DND-41 (cell line): ENCODE measurements at regions not wholly inside any gene's neighbourhood (a gene's known extent, or its start where the extent isn't known, plus 50 kb on each side); places are given as distances from the start of the nearest gene placed in this dataset.
"Not testable (repeated sequence)": the region's sequence is repeated elsewhere in the genome, so short reads cannot be mapped to it uniquely, and the experiment has no call there.

ENCODE experiments used
- ATAC-seq: fragments of 200-7000 bp; cut with Tn5 transposase; 3 replicates; pipeline ENCODE4 v1.9.1; 2021; ENCODE audit warnings: low read depth; ENCODE audit not compliant: insufficient read depth
- DNase-seq: peaks from one replicate; pipeline ENCODE4 v3.0.0-alpha.2; 2020
- H2AFZ ChIP-seq: 2 replicates; pipeline ENCODE4 v1.6.0; 2012; ENCODE audit warnings: low read depth, low read length
- H3K27ac ChIP-seq: 2 replicates; pipeline ENCODE4 v1.5.1; 2012; ENCODE audit warnings: low read length, inconsistent platforms
- H3K27me3 ChIP-seq: fragments of 200-600 bp; sonication (generic); 2 replicates; pipeline ENCODE4 v1.6.0; 2012; ENCODE audit warnings: low read length, mild to moderate bottlenecking, inconsistent platforms; ENCODE audit not compliant: insufficient read depth, poor library complexity
- H3K36me3 ChIP-seq: 2 replicates; pipeline ENCODE4 v1.5.1; 2012; ENCODE audit warnings: low read length, inconsistent platforms; ENCODE audit not compliant: insufficient read depth
- H3K4me1 ChIP-seq: 2 replicates; pipeline ENCODE4 v1.5.1; 2012; ENCODE audit warnings: mild to moderate bottlenecking, low read length; ENCODE audit not compliant: insufficient read depth
- H3K4me2 ChIP-seq: 2 replicates; pipeline ENCODE4 v1.6.0; 2012; ENCODE audit warnings: mild to moderate bottlenecking, moderate library complexity, low read length, inconsistent platforms; ENCODE audit not compliant: insufficient read depth
- H3K4me3 ChIP-seq, 2 experiments: fragments of 200-600 bp in 1 of 2; shearing (Covaris generic) in 1 of 2; 2 replicates each; pipeline ENCODE4 v1.5.1; 2012 to 2016; ENCODE audit warnings: inconsistent platforms in 2 of 2, low read length in 2 of 2, mild to moderate bottlenecking in 2 of 2, low read depth in 1 of 2, moderate library complexity in 1 of 2
- H3K79me2 ChIP-seq: 2 replicates; pipeline ENCODE4 v1.6.0; 2012; ENCODE audit warnings: low read length, inconsistent platforms; ENCODE audit not compliant: insufficient read depth
- H3K9ac ChIP-seq: 2 replicates; pipeline ENCODE4 v1.6.0; 2012; ENCODE audit warnings: low read depth, mild to moderate bottlenecking, inconsistent platforms, low read length, moderate library complexity
- H3K9me3 ChIP-seq: 2 replicates; pipeline ENCODE4 v1.5.1; 2012; ENCODE audit warnings: low read length, moderate library complexity, mild to moderate bottlenecking, inconsistent platforms; ENCODE audit not compliant: insufficient read depth, severe bottlenecking
- H4K20me1 ChIP-seq: 2 replicates; pipeline ENCODE4 v1.6.0; 2012; ENCODE audit warnings: low read length; ENCODE audit not compliant: insufficient read depth
- EZH2 ChIP-seq: IDR thresholded peaks from 3 replicates; pipeline ENCODE4 v1.6.1; 2012; ENCODE audit warnings: borderline replicate concordance, low read depth, mild to moderate bottlenecking, moderate library complexity, low read length, inconsistent platforms; ENCODE audit not compliant: severe bottlenecking
- TF ChIP-seq, protein P1 (sequence below): IDR thresholded peaks from 2 replicates; pipeline ENCODE4 v1.5.1; 2012; ENCODE audit warnings: borderline replicate concordance, low read length, moderate library complexity, mild to moderate bottlenecking; ENCODE audit not compliant: poor library complexity, severe bottlenecking; ENCODE audit errors: extremely low read depth

- Histone ChIP-seq H3K9me3 (no peaks in the 10 kb centered on the region), H4K20me1 (no peaks in the 10 kb centered on the region), H3K9ac (peak overlapping the region; percentile 52), H3K36me3 (no peaks in the 10 kb centered on the region), H3K79me2 (no peaks in the 10 kb centered on the region), H3K27ac (peak overlapping the region; percentile 96), H3K4me3 (no peak overlapping the region), H3K4me2 (peak overlapping the region; percentile 44), H2AFZ (no peak overlapping the region), H3K27me3 (no peaks in the 10 kb centered on the region), H3K4me1 (peaks cover 91% of the 10 kb centered on the region)
- ATAC-seq (peak; percentile 85), DNase-seq (peak; percentile 58)
- TF ChIP-seq, protein P1, sequence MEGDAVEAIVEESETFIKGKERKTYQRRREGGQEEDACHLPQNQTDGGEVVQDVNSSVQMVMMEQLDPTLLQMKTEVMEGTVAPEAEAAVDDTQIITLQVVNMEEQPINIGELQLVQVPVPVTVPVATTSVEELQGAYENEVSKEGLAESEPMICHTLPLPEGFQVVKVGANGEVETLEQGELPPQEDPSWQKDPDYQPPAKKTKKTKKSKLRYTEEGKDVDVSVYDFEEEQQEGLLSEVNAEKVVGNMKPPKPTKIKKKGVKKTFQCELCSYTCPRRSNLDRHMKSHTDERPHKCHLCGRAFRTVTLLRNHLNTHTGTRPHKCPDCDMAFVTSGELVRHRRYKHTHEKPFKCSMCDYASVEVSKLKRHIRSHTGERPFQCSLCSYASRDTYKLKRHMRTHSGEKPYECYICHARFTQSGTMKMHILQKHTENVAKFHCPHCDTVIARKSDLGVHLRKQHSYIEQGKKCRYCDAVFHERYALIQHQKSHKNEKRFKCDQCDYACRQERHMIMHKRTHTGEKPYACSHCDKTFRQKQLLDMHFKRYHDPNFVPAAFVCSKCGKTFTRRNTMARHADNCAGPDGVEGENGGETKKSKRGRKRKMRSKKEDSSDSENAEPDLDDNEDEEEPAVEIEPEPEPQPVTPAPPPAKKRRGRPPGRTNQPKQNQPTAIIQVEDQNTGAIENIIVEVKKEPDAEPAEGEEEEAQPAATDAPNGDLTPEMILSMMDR, result peak; percentile 80
- no peak for TF ChIP-seq EZH2
Observed at GRCh38 chr7:142516038-142516501, 233.2 kb upstream of the PRSS1 start.

GRCh38 chr7:142514716-142515115 lies 234.6 kb upstream of the PRSS1 start:
- peaks cover 80% of the 10 kb centered on the region for H3K4me1 ChIP-seq
- H2AFZ ChIP-seq, H3K27me3 ChIP-seq, ATAC-seq, H4K20me1 ChIP-seq, H3K36me3 ChIP-seq, H3K79me2 ChIP-seq, H3K4me3 ChIP-seq, DNase-seq, H3K9me3 ChIP-seq: not testable (repeated sequence)
- H3K27ac ChIP-seq, result peak overlapping the region; percentile 96
- peak overlapping the region; percentile 20; the same call in 1 of the 2 replicates for H3K4me2 ChIP-seq
- H3K9ac ChIP-seq, result peak overlapping the region; percentile 52

DNA sequence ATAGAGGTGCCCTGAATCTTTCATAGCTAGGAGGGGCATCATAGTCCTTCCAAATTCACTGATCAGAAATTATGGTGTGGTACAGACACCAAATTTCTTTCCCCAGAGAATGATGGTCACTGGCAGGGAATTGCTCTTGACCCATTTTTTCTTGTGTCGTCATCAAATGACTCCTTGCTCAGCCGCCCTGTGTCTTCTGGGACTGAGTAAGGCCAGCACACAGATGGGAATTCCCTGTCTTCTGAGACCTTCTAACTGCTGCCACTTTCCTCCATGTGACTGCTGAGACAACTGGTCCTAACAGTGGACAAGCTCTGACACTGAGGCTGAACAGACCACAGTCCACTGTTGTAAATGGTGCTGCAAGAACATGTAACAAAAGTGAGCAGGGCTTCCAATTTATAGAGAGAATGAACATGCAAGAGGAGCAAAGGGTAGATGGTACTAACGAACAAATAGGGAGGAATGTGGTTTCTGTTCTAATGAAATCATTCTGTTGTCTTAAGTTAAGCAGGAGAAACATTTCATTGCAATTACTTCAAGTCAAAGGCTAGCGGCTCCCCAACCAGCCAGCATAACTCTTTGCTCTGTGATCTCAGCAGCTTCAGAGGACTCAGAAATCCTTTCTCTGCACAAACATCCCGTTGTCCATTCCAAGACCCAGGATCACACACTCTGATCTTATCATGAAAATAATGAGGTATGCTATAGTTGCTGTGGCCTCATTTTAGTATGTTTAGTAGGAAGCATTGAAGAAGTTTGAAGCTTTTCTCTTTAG lies 235.9 kb upstream of the PRSS1 start:
- H3K27ac ChIP-seq, result peak overlapping the region; percentile 96
- H3K4me3 ChIP-seq, result no peak overlapping the region
- TF ChIP-seq, protein P1, result no peak
- TF ChIP-seq EZH2, result no peak
- DNase-seq, result no peak
- H3K4me1 ChIP-seq, result peaks cover 73% of the 10 kb centered on the region
- H3K4me2 ChIP-seq, result no peak overlapping the region
- no peak overlapping the region for H3K9ac ChIP-seq
- ATAC-seq, result no peak
- no peaks in the 10 kb centered on the region for H3K9me3 ChIP-seq
- no peaks in the 10 kb centered on the region for H4K20me1 ChIP-seq
- no peak overlapping the region for H2AFZ ChIP-seq
- H3K79me2 ChIP-seq, result no peaks in the 10 kb centered on the region
- no peaks in the 10 kb centered on the region for H3K27me3 ChIP-seq
- H3K36me3 ChIP-seq, result no peaks in the 10 kb centered on the region

DNA sequence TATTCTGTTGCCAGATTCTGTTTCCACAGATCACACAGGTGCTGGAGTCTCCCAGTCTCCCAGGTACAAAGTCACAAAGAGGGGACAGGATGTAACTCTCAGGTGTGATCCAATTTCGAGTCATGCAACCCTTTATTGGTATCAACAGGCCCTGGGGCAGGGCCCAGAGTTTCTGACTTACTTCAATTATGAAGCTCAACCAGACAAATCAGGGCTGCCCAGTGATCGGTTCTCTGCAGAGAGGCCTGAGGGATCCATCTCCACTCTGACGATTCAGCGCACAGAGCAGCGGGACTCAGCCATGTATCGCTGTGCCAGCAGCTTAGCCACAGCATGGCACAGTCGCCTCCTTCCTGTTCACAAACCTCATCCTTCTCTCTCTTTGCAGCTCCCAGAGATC lies 237.5 kb upstream of the PRSS1 start:
- Histone ChIP-seq H3K27me3 (no peaks in the 10 kb centered on the region), H3K9ac (no peak overlapping the region), H3K4me2 (no peak overlapping the region), H3K27ac (peak overlapping the region; percentile 58; the same call in 1 of the 2 replicates), H3K79me2 (no peaks in the 10 kb centered on the region), H3K36me3 (no peaks in the 10 kb centered on the region), H3K4me3 (no peak overlapping the region), H4K20me1 (no peaks in the 10 kb centered on the region), H2AFZ (no peak overlapping the region), H3K4me1 (peaks cover 72% of the 10 kb centered on the region), H3K9me3 (no peaks in the 10 kb centered on the region)
- no peak for TF ChIP-seq EZH2
- TF ChIP-seq, protein P1, result no peak
- DNase-seq (no peak), ATAC-seq (0 out of 3 replicates have a peak, but pooled peaks have one; percentile 34)
